ENCODE measurements at regions not wholly inside any gene's neighbourhood (a gene's known extent, or its start where the extent isn't known, plus 50 kb on each side); places are given as distances from the start of the nearest gene placed in this dataset.
A peak's percentile ranks its signal among the peaks of the same experiment; 100 is the strongest.

GRCh38 chrX:69016293-69016941 lies 148.8 kb downstream of the PJA1 start:
- Histone ChIP-seq H3K36me3 (ENCODE audit: control insufficient read depth in 2 of 2, insufficient read depth in 1 of 2, low read length in 2 of 2) (no peaks in the 10 kb centered on the region), H3K9me3 (ENCODE audit: control insufficient read depth, insufficient read depth, low read depth, low read length) (no peaks in the 10 kb centered on the region), H3K4me1 (ENCODE audit: control insufficient read depth, insufficient read depth, low read length) (no peaks in the 10 kb centered on the region), H3K27ac (ENCODE audit: extremely low read depth, low read depth, low read length) (no peak overlapping the region), H3K4me3 (ENCODE audit: low read depth, low read length) (no peak overlapping the region)
- POLR2A ChIA-PET = no interaction called here
- CTCF ChIA-PET = no interaction called here
- no peak for TF ChIP-seq ZNF19 (tag by site-specific recombination; IDR thresholded peaks at IDR 0.05; ENCODE audit: low read depth)
- no peak for TF ChIP-seq ZNF704 (tag by site-specific recombination; IDR thresholded peaks at IDR 0.05)
- TF ChIP-seq EGR2 (tag by site-specific recombination; IDR thresholded peaks at IDR 0.05; ENCODE audit: low read depth) = no peak
- TF ChIP-seq ZNF335 (tag by site-specific recombination; conservative IDR thresholded peaks at IDR 0.05) = no peak
- no peak for TF ChIP-seq YY2 (tag by site-specific recombination; IDR thresholded peaks at IDR 0.05)
- TF ChIP-seq ZNF639 (tag by site-specific recombination; IDR thresholded peaks at IDR 0.05) = no peak
- no peak for TF ChIP-seq BCL11A (tag by site-specific recombination; IDR thresholded peaks at IDR 0.05; ENCODE audit: low read depth)
- no peak for TF ChIP-seq ZBTB21 (tag by site-specific recombination; IDR thresholded peaks at IDR 0.05)
- no peak for TF ChIP-seq ZNF626 (tag by site-specific recombination; IDR thresholded peaks at IDR 0.05)
- TF ChIP-seq SALL2 (tag by site-specific recombination; IDR thresholded peaks at IDR 0.05; ENCODE audit: borderline replicate concordance) = no peak
- no peak for TF ChIP-seq ZNF530 (tag by site-specific recombination; IDR thresholded peaks at IDR 0.05; ENCODE audit: low read depth)
- no peak for TF ChIP-seq ZNF155 (tag by site-specific recombination; IDR thresholded peaks at IDR 0.05)

GRCh38 chrX:69015564-69016292 lies 149.5 kb downstream of the PJA1 start:
- Histone ChIP-seq H3K36me3 (ENCODE audit: control insufficient read depth in 2 of 2, insufficient read depth in 1 of 2, low read length in 2 of 2) (no peaks in the 10 kb centered on the region), H3K4me1 (ENCODE audit: control insufficient read depth, insufficient read depth, low read length) (no peaks in the 10 kb centered on the region), H3K9me3 (ENCODE audit: control insufficient read depth, insufficient read depth, low read depth, low read length) (no peaks in the 10 kb centered on the region), H3K27ac (ENCODE audit: extremely low read depth, low read depth, low read length) (no peak overlapping the region), H3K4me3 (ENCODE audit: low read depth, low read length) (no peak overlapping the region)
- POLR2A ChIA-PET = no interaction called here
- CTCF ChIA-PET = no interaction called here
- TF ChIP-seq, protein P1, sequence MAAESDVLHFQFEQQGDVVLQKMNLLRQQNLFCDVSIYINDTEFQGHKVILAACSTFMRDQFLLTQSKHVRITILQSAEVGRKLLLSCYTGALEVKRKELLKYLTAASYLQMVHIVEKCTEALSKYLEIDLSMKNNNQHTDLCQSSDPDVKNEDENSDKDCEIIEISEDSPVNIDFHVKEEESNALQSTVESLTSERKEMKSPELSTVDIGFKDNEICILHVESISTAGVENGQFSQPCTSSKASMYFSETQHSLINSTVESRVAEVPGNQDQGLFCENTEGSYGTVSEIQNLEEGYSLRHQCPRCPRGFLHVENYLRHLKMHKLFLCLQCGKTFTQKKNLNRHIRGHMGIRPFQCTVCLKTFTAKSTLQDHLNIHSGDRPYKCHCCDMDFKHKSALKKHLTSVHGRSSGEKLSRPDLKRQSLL (tag by site-specific recombination; IDR thresholded peaks at IDR 0.05) = no peak
- peak; percentile 56 for TF ChIP-seq KLF17 (tag by site-specific recombination; IDR thresholded peaks at IDR 0.05)

GRCh38 chrX:69015156-69015555 lies 150.1 kb downstream of the PJA1 start:
- TF ChIP-seq ZNF777 (tag by site-specific recombination; IDR thresholded peaks at IDR 0.05; ENCODE audit: borderline replicate concordance) (no peak), EGR2 (tag by site-specific recombination; IDR thresholded peaks at IDR 0.05; ENCODE audit: low read depth) (no peak), ZNF324 (tag by site-specific recombination; IDR thresholded peaks at IDR 0.05) (no peak), ZNF133 (tag by site-specific recombination; IDR thresholded peaks at IDR 0.05) (0 out of 2 replicates have a peak, but pooled peaks have one; percentile 46), ZIC2 (tag by site-specific recombination; IDR thresholded peaks at IDR 0.05) (0 out of 2 replicates have a peak, but pooled peaks have one; percentile 16), ZNF776 (tag by site-specific recombination; IDR thresholded peaks at IDR 0.05; ENCODE audit: borderline replicate concordance) (no peak), ZNF248 (tag by site-specific recombination; IDR thresholded peaks at IDR 0.05) (no peak)
- ChIA-PET CTCF (no interaction called here), POLR2A (no interaction called here)
- H3K9me3 ChIP-seq (ENCODE audit: control insufficient read depth, insufficient read depth, low read depth, low read length) = no peaks in the 10 kb centered on the region
- no peak overlapping the region for H3K27ac ChIP-seq (ENCODE audit: extremely low read depth, low read depth, low read length)
- H3K4me1 ChIP-seq (ENCODE audit: control insufficient read depth, insufficient read depth, low read length) = no peaks in the 10 kb centered on the region
- H3K4me3 ChIP-seq (ENCODE audit: low read depth, low read length) = no peak overlapping the region
- no peaks in the 10 kb centered on the region for H3K36me3 ChIP-seq (ENCODE audit: control insufficient read depth in 2 of 2, insufficient read depth in 1 of 2, low read length in 2 of 2)

Data from HEK293 (cell line).